SK-N-MC (cell line): ENCODE measurements at regions not wholly inside any gene's neighbourhood (a gene's known extent, or its start where the extent isn't known, plus 50 kb on each side); places are given as distances from the start of the nearest gene placed in this dataset.

ENCODE experiments used
- EZH2 ChIP-seq: fragments of 200-600 bp; sonication (generic); IDR thresholded peaks from one replicate; pipeline ENCODE4 v1.6.1; 2017; ENCODE audit warnings: antibody characterized with exemption
- POLR2AphosphoS5 ChIP-seq: IDR thresholded peaks from 2 replicates; pipeline ENCODE4 v1.6.1; 2012; ENCODE audit warnings: mild to moderate bottlenecking, low read depth, low read length, borderline replicate concordance

DNA sequence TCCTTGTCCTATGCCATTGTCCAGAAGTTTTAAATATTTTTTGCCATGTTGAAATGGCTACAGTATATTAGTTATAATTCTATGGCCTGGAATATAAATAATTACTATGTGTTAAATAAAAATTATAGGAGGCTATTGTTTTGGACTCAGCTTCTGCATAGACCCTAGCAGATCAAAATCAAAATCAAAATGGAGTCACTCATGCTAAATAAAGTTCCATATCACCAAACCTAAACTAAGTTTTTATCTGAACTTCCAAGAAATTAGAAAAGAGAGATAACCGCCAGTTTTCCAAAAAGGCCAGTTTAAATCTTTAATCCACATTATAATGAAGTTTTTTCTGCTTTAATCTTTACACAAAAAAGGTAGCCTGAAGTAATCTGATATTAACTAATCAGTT lies 227.8 kb upstream of the P2RY1 start:
- TF ChIP-seq POLR2AphosphoS5 (no peak), EZH2 (no peak)
